Transverse colon (tissue), 4 donors: ENCODE measurements at regions not wholly inside any gene's neighbourhood (a gene's known extent, or its start where the extent isn't known, plus 50 kb on each side); places are given as distances from the start of the nearest gene placed in this dataset.

Experiments
- DNase-seq: peaks from one replicate; pipeline ENCODE4 v3.0.0-alpha.2; 2019
- H3K27ac ChIP-seq, 4 donors: fragments of 200-600 bp; sonication (generic); 2 replicates each; pipeline ENCODE4 v1.5.1; 2016 to 2018; ENCODE audit warnings: inconsistent platforms in 4 of 4
- H3K27me3 ChIP-seq: fragments of 200-600 bp; sonication (generic); 2 replicates; pipeline ENCODE4 v1.5.1; 2017; ENCODE audit warnings: inconsistent platforms
- H3K36me3 ChIP-seq, 4 donors: fragments of 200-600 bp; sonication (generic); 2 replicates each; pipeline ENCODE4 v1.5.1; 2017 to 2019; ENCODE audit warnings: inconsistent platforms in 4 of 4
- H3K4me1 ChIP-seq, 4 donors: fragments of 200-600 bp; sonication (generic); 2 replicates each; pipeline ENCODE4 v1.5.1; 2017 to 2020; ENCODE audit warnings: inconsistent platforms in 4 of 4
- H3K4me3 ChIP-seq, 4 donors: fragments of 200-600 bp; sonication (generic); 1 replicate in 1 of 4; 2 replicates in 3 of 4; pipeline versions ENCODE4 v1.5.1 to v1.6.1; 2017 to 2019; ENCODE audit warnings: inconsistent platforms in 4 of 4
- H3K9me3 ChIP-seq, 2 donors: fragments of 200-600 bp; sonication (generic); 2 replicates each; pipeline ENCODE4 v1.5.1; 2017 to 2019; ENCODE audit warnings: inconsistent platforms in 2 of 2
- CTCF ChIP-seq, 5 experiments: fragments of 200-600 bp in 3 of 5; fragments of 450-650 bp in 2 of 5; sonication (generic) in 3 of 5; IDR thresholded peaks; 1 replicate in 2 of 5; 2 replicates in 3 of 5; pipeline ENCODE4 v1.5.1; 2016 to 2017; ENCODE audit warnings: antibody characterized with exemption in 5 of 5, inconsistent platforms in 3 of 5, mild to moderate bottlenecking in 2 of 5, moderate library complexity in 1 of 5
- EP300 ChIP-seq: sonication (generic); formaldehyde crosslinking; IDR thresholded peaks from one replicate; pipeline ENCODE4 v1.6.1; 2017; ENCODE audit warnings: antibody characterized with exemption, low read depth
- POLR2A ChIP-seq: fragments of 450-650 bp; IDR thresholded peaks from one replicate; pipeline ENCODE4 v1.6.1; 2016; ENCODE audit warnings: antibody characterized with exemption, mild to moderate bottlenecking, moderate library complexity
- POLR2AphosphoS5 ChIP-seq, 3 donors: sonication (generic); formaldehyde crosslinking; IDR thresholded peaks; one replicate each; pipeline ENCODE4 v1.6.1; 2016; ENCODE audit warnings: antibody characterized with exemption in 3 of 3
- WGBS, 2 donors: methylation state at CpG; one replicate each; pipeline ENCODE4 v1.1.5; 2018; ENCODE audit warnings: low coverage in 1 of 2; 5-methylcytosine and 5-hydroxymethylcytosine counted together
- in situ Hi-C, 4 donors: fragments of 200-750 bp; cut with MboI; loops; one replicate each; pipeline versions ENCODE4 v1.15.0 to v1.15.1; 2017; ENCODE audit warnings: low sequenced_read_pairs in 3 of 4, low pct_ligation_motif_present in 1 of 4, low pct_unique_long_range_greater_than_20kb in 1 of 4
- intact Hi-C: fragments of 100-400 bp; cut with DNase I; formaldehyde crosslinking; loops from one replicate; pipeline ENCODE4 v1.15.1; 2023; ENCODE audit warnings: low total_unique reads

- H3K27me3 ChIP-seq = no peaks in the 10 kb centered on the region
- 76 to 81% methylated on average over 3 of the region's 3 CpGs for WGBS, 2 donors
- no peak overlapping the region for H3K27ac ChIP-seq
Measured at GRCh38 chr2:126085011-126085795, 570.8 kb upstream of the GYPC start.

GRCh38 chr2:126100962-126101361, 555.0 kb upstream of the GYPC start:
- no peak for DNase-seq
- in situ Hi-C loops = no loop called here
- no peaks in the 10 kb centered on the region for H3K36me3 ChIP-seq
- H3K27ac ChIP-seq = no peak overlapping the region
- H3K4me1 ChIP-seq = no peaks in the 10 kb centered on the region
- TF ChIP-seq POLR2AphosphoS5 (IDR thresholded peaks at IDR 0.05) (no peak), EP300 (no peak), CTCF (IDR thresholded peaks at IDR 0.05) (no peak), POLR2A (no peak)
- intact Hi-C loops = no loop called here
- H3K27me3 ChIP-seq = no peaks in the 10 kb centered on the region
- no peak overlapping the region for H3K4me3 ChIP-seq
- WGBS, 2 donors = 40 to 81% methylated on average over 1 of the region's 1 CpG
- peaks cover 0 to 4% of the 10 kb centered on the region in 2 donors for H3K9me3 ChIP-seq

More at GRCh38 chr2:126085011-126085795, 570.8 kb upstream of the GYPC start:
- TF ChIP-seq EP300 = no peak
- TF ChIP-seq POLR2AphosphoS5 (IDR thresholded peaks at IDR 0.05) = no peak
- no peak for TF ChIP-seq POLR2A
- no peak for TF ChIP-seq CTCF (IDR thresholded peaks at IDR 0.05)
- Histone ChIP-seq H3K9me3 (no peaks in the 10 kb centered on the region), H3K36me3 (no peaks in the 10 kb centered on the region), H3K4me3 (no peak overlapping the region), H3K4me1 (no peaks in the 10 kb centered on the region)
- in situ Hi-C loops = no loop called here
- intact Hi-C loops = no loop called here
- no peak for DNase-seq

- Histone ChIP-seq H3K9me3 (peaks cover 0 to 4% of the 10 kb centered on the region in 2 donors), H3K27ac (no peak overlapping the region), H3K4me1 (no peaks in the 10 kb centered on the region), H3K36me3 (no peaks in the 10 kb centered on the region), H3K4me3 (no peak overlapping the region), H3K27me3 (no peaks in the 10 kb centered on the region)
- no peak for DNase-seq
- TF ChIP-seq POLR2AphosphoS5 (IDR thresholded peaks at IDR 0.05) (no peak), CTCF (IDR thresholded peaks at IDR 0.05) (no peak), EP300 (no peak), POLR2A (no peak)
- WGBS, 2 donors = 76 to 84% methylated on average over 3 of the region's 3 CpGs
- in situ Hi-C loops = no loop called here
- intact Hi-C loops = no loop called here
Measured at GRCh38 chr2:126106006-126106405, 550.0 kb upstream of the GYPC start.

- Histone ChIP-seq H3K36me3 (no peaks in the 10 kb centered on the region), H3K4me3 (no peak overlapping the region), H3K27me3 (no peaks in the 10 kb centered on the region), H3K4me1 (no peaks in the 10 kb centered on the region), H3K27ac (no peak overlapping the region), H3K9me3 (peaks cover 0 to 4% of the 10 kb centered on the region in 2 donors)
- WGBS, 2 donors = 85% methylated on average over 1 of the region's 1 CpG; no CpG with 5 or more reads in 1 of the 2 donors
- intact Hi-C loops (no loop called here), in situ Hi-C loops (no loop called here)
- no peak for DNase-seq
- TF ChIP-seq CTCF (IDR thresholded peaks at IDR 0.05) (no peak), POLR2A (no peak)
Measured at GRCh38 chr2:126107883-126108282, 548.1 kb upstream of the GYPC start.
